Neural crest cell (in vitro differentiated cells): ENCODE measurements at regions not wholly inside any gene's neighbourhood (a gene's known extent, or its start where the extent isn't known, plus 50 kb on each side); places are given as distances from the start of the nearest gene placed in this dataset.
"Not testable (repeated sequence)": the region's sequence is repeated elsewhere in the genome, so short reads cannot be mapped to it uniquely, and the experiment has no call there.

Source experiments
- DNase-seq: peaks from one replicate; pipeline ENCODE4 v3.0.0; 2021; ENCODE audit warnings: low read depth, mixed read lengths, low spot score
- H3K27ac Mint-ChIP-seq: one replicate; pipeline ENCODE4 v1.8.0; 2021; ENCODE audit warnings: mild to moderate bottlenecking, mixed read lengths; ENCODE audit not compliant: unreplicated experiment
- H3K27me3 Mint-ChIP-seq: 2 replicates; pipeline ENCODE4 v1.8.0; 2021; ENCODE audit warnings: low read depth, mild to moderate bottlenecking, mixed read lengths
- H3K36me3 Mint-ChIP-seq: 2 replicates; pipeline ENCODE4 v1.8.0; 2021; ENCODE audit warnings: low read depth, mild to moderate bottlenecking, mixed read lengths
- H3K4me1 Mint-ChIP-seq: 2 replicates; pipeline ENCODE4 v1.8.0; 2021; ENCODE audit warnings: mixed read lengths
- H3K4me3 Mint-ChIP-seq: one replicate; pipeline ENCODE4 v1.8.0; 2021; ENCODE audit warnings: mild to moderate bottlenecking, mixed read lengths
- H3K9me3 Mint-ChIP-seq: 2 replicates; pipeline ENCODE4 v1.8.0; 2021; ENCODE audit warnings: mixed read lengths
- TF ChIP-seq, protein P1 (sequence below): fragments of 200-600 bp; sonication (generic); conservative IDR thresholded peaks from 2 replicates; pipeline ENCODE4 v1.5.0; 2021; ENCODE audit warnings: antibody characterized with exemption, mild to moderate bottlenecking

DNA sequence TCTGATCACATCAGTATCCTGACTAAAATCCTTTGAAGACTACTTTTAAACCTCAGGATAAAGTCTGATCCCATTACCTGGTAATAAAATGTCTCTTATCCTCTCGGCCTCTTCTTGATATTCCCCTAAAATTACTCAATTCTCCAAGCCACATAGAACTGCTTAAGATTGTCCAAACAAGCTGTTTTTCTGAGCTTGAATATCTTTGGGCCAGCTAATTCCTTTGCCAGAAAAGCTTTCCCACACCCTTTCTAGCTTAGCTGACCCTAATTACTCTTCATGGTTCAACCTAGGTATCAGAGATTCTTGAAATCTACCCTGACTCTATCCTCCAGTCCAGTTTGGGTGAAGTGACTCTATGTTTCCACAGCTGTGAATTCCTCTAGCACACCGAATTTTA is 328.6 kb downstream of the CRPPA start:
- TF ChIP-seq, protein P1, sequence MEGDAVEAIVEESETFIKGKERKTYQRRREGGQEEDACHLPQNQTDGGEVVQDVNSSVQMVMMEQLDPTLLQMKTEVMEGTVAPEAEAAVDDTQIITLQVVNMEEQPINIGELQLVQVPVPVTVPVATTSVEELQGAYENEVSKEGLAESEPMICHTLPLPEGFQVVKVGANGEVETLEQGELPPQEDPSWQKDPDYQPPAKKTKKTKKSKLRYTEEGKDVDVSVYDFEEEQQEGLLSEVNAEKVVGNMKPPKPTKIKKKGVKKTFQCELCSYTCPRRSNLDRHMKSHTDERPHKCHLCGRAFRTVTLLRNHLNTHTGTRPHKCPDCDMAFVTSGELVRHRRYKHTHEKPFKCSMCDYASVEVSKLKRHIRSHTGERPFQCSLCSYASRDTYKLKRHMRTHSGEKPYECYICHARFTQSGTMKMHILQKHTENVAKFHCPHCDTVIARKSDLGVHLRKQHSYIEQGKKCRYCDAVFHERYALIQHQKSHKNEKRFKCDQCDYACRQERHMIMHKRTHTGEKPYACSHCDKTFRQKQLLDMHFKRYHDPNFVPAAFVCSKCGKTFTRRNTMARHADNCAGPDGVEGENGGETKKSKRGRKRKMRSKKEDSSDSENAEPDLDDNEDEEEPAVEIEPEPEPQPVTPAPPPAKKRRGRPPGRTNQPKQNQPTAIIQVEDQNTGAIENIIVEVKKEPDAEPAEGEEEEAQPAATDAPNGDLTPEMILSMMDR: no peak
- DNase-seq: no peak
- Mint-ChIP-seq H3K36me3 (no peaks in the 10 kb centered on the region), H3K27me3 (no peaks in the 10 kb centered on the region), H3K4me1 (no peaks in the 10 kb centered on the region), H3K9me3 (no peaks in the 10 kb centered on the region), H3K27ac (no peak overlapping the region), H3K4me3 (no peak overlapping the region)

DNA sequence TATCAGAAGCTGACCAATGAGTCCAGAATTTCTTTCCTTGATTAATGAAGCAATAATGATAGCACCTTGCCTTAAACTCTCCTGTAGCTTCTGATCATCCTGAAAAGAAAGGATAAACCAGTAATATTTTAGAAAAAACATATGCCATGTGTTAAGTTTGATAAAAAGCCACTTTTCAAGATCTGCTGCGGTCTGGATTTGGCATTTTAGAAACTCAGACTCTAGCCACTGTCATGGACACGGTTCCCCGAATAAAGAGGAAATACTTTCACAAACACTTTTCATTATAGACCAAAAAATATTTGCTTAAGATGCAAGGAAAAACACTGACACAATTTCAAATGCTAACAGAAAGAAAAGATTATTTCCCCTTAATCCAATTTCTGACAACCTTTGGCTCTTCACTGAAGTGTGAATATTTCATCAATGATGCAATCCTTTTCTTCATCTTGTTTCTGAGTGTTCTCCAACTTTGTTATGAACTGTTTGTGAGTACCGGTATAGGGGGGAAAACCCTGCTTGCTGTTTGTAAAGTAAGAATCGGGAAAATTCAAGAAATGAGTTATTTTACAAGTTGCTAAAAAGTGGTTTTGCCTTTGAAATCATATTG is 329.5 kb downstream of the CRPPA start:
- DNase-seq: no peak
- Mint-ChIP-seq H3K27ac (no peak overlapping the region), H3K27me3 (no peaks in the 10 kb centered on the region), H3K4me3 (no peak overlapping the region), H3K4me1 (no peaks in the 10 kb centered on the region), H3K36me3 (no peaks in the 10 kb centered on the region), H3K9me3 (no peaks in the 10 kb centered on the region)
- TF ChIP-seq, protein P1: no peak

DNA sequence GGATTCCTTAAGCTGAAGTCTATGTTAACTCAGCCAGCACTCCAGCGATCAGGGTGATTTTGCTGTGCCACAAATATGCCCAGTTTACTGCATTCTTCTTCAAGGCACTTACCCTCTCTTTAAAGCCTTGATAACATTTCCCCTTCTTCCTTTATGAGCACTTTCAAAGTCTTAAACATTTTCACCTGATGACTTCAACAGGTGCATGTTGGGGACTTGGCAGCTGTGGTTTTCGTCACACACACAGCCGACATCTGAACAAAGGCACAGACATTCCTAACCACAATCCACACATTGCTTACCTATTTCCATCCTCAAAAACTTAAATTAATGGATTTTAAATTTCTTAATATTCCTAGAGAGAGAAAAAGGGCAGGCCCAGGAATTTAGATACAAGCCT is 331.5 kb downstream of the CRPPA start:
- TF ChIP-seq, protein P1: no peak
- no peak overlapping the region for H3K4me3 Mint-ChIP-seq
- H3K9me3 Mint-ChIP-seq: no peaks in the 10 kb centered on the region
- H3K27me3 Mint-ChIP-seq: no peaks in the 10 kb centered on the region
- no peak for DNase-seq
- H3K4me1 Mint-ChIP-seq: no peaks in the 10 kb centered on the region
- no peaks in the 10 kb centered on the region for H3K36me3 Mint-ChIP-seq
- H3K27ac Mint-ChIP-seq: no peak overlapping the region

DNA sequence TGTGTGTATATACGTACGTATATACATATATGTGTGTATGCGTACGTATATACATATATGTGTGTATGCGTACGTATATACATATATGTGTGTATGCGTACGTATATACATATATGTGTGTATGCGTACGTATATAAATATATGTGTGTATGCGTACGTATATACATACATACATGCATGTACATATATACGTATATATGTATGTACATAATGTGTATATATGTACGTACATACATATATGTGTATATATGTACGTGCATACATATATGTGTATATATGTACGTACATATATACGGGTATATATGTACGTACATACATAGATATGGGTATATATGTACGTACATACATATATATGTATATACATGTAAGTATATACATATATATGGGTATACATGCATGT is 332.1 kb downstream of the CRPPA start:
- Mint-ChIP-seq H3K36me3 (no peaks in the 10 kb centered on the region), H3K27ac (no peak overlapping the region), H3K4me3 (no peak overlapping the region), H3K27me3 (no peaks in the 10 kb centered on the region), H3K9me3 (no peaks in the 10 kb centered on the region), H3K4me1 (no peaks in the 10 kb centered on the region)
- TF ChIP-seq, protein P1: no peak
- no peak for DNase-seq

DNA sequence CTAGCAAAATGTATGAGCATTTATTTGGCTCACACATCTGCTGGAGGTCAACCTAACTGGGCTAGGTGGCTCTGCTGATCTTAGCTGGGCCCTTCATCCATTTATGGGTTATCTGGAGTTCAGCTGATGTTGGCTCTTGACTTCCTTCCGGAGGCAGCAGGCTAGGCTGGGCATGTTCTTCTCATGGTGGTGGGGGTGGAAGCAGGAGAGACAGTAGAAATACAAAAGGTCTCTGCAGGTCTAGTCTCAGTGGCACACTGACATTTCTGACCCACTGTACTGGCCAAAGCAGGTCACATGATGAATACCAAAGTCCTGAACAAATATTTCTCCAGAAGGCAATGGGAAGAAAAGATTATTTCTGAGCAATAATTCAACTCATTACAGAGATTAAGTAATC is 334.6 kb downstream of the CRPPA start:
- peaks cover 2% of the 10 kb centered on the region for H3K36me3 Mint-ChIP-seq
- peaks cover 4% of the 10 kb centered on the region for H3K9me3 Mint-ChIP-seq
- H3K4me3 Mint-ChIP-seq: no peak overlapping the region
- no peaks in the 10 kb centered on the region for H3K27me3 Mint-ChIP-seq
- H3K27ac Mint-ChIP-seq: no peak overlapping the region
- no peak for DNase-seq
- H3K4me1 Mint-ChIP-seq: peaks cover 4% of the 10 kb centered on the region
- TF ChIP-seq, protein P1: no peak

- H3K4me1 Mint-ChIP-seq, H3K27ac Mint-ChIP-seq, DNase-seq, H3K4me3 Mint-ChIP-seq, H3K36me3 Mint-ChIP-seq, H3K27me3 Mint-ChIP-seq, H3K9me3 Mint-ChIP-seq: not testable (repeated sequence)
These were observed 335.6 kb downstream of the CRPPA start for GRCh38 chr7:16085780-16086179.
